H1 (cell line): ENCODE measurements at regions not wholly inside any gene's neighbourhood (a gene's known extent, or its start where the extent isn't known, plus 50 kb on each side); places are given as distances from the start of the nearest gene placed in this dataset.
A peak's percentile ranks its signal among the peaks of the same experiment; 100 is the strongest.

Experiments used
- CTCF ChIA-PET: fragments of 300-600 bp; sonication (Branson Sonifier 250); formaldehyde crosslinking; loops from one replicate; lab custom pipeline; 2021; ENCODE audit not compliant: partially characterized antibody; lab: Charles Lee
- POLR2A ChIA-PET: fragments of 300-600 bp; sonication (Branson Sonifier 250); formaldehyde crosslinking; loops from one replicate; lab custom pipeline; 2021; ENCODE audit warnings: inconsistent platforms; ENCODE audit not compliant: partially characterized antibody; lab: Charles Lee
- DNase-seq, 2 experiments: peaks; one replicate each; pipeline versions ENCODE4 v3.0.0 to v3.0.0-alpha.2; 2010 to 2022; ENCODE audit warnings: low spot score in 2 of 2, low read depth in 1 of 2, mixed read lengths in 1 of 2
- FAIRE-seq: peaks from 2 replicates; lab custom pipeline; 2011; peaks lifted over from hg19 to GRCh38; lab: Jason Lieb, UNC
- H2AFZ ChIP-seq: 2 replicates; pipeline ENCODE4 v1.8.1; 2012; ENCODE audit warnings: low read length, inconsistent platforms
- H2AK5ac ChIP-seq: 2 replicates; pipeline ENCODE4 v1.6.1; 2013; ENCODE audit warnings: low read depth, low read length
- H2BK120ac ChIP-seq: replicated peaks from 2 replicates; pipeline ENCODE3; 2013; ENCODE audit warnings: low read depth, low read length, inconsistent platforms
- H2BK12ac ChIP-seq: 2 replicates; pipeline ENCODE4 v1.6.1; 2013; ENCODE audit warnings: low read depth, low read length
- H2BK15ac ChIP-seq: 2 replicates; pipeline ENCODE4 v1.6.1; 2013; ENCODE audit warnings: low read length
- H2BK20ac ChIP-seq: 2 replicates; pipeline ENCODE4 v1.6.1; 2013; ENCODE audit warnings: low read length
- H2BK5ac ChIP-seq: 2 replicates; pipeline ENCODE4 v1.6.1; 2013; ENCODE audit warnings: low read depth, low read length
- H3K14ac ChIP-seq: 2 replicates; pipeline ENCODE4 v1.6.1; 2013; ENCODE audit warnings: inconsistent platforms; ENCODE audit not compliant: insufficient read length
- H3K18ac ChIP-seq: 2 replicates; pipeline ENCODE4 v1.6.1; 2013; ENCODE audit warnings: low read length; ENCODE audit errors: extremely low read depth
- H3K23ac ChIP-seq: 2 replicates; pipeline ENCODE4 v1.6.1; 2013; ENCODE audit warnings: inconsistent platforms; ENCODE audit not compliant: insufficient read length
- H3K23me2 ChIP-seq: 2 replicates; pipeline ENCODE4 v1.6.1; 2013; ENCODE audit warnings: low read depth, low read length
- H3K27ac ChIP-seq: 2 replicates; pipeline ENCODE4 v1.6.1; 2011; ENCODE audit warnings: low read depth, low read length, inconsistent platforms
- H3K27me3 ChIP-seq, 4 experiments: replicated peaks in 1 of 4; 1 replicate in 1 of 4; 2 replicates in 3 of 4; pipeline versions ENCODE4 v1.6.1 to v1.8.1; 2011 to 2013; ENCODE audit warnings: low read length in 3 of 4, mild to moderate bottlenecking in 3 of 4, inconsistent platforms in 2 of 4, mixed read lengths in 2 of 4, moderate library complexity in 1 of 4; ENCODE audit not compliant: control insufficient read depth in 3 of 4, insufficient read depth in 3 of 4; ENCODE audit errors: extremely low read depth in 1 of 4
- H3K36me3 ChIP-seq, 4 experiments: 2 replicates each; pipeline versions ENCODE4 v1.6.1 to v1.8.1; 2011 to 2013; ENCODE audit warnings: mild to moderate bottlenecking in 4 of 4, low read length in 3 of 4, moderate library complexity in 2 of 4, control low read depth in 1 of 4, inconsistent platforms in 1 of 4; ENCODE audit not compliant: insufficient read depth in 4 of 4, control insufficient read depth in 2 of 4
- H3K4ac ChIP-seq: replicated peaks from 2 replicates; pipeline ENCODE3; 2013; ENCODE audit warnings: low read length, low read depth, mixed read lengths, inconsistent platforms; ENCODE audit not compliant: insufficient read length
- H3K4me1 ChIP-seq, 4 experiments: replicated peaks in 1 of 4; 1 replicate in 1 of 4; 2 replicates in 3 of 4; pipeline versions ENCODE4 v1.6.1 to v1.8.1; 2011 to 2013; ENCODE audit warnings: low read length in 3 of 4, inconsistent platforms in 2 of 4, mixed read lengths in 1 of 4; ENCODE audit not compliant: insufficient read depth in 4 of 4, control insufficient read depth in 3 of 4
- H3K4me2 ChIP-seq, 2 experiments: 2 replicates each; pipeline versions ENCODE4 v1.6.1 to v1.8.1; 2011 to 2013; ENCODE audit warnings: low read depth in 2 of 2, low read length in 2 of 2, control low read depth in 1 of 2, inconsistent platforms in 1 of 2, mild to moderate bottlenecking in 1 of 2; ENCODE audit not compliant: insufficient read depth in 1 of 2
- H3K4me3 ChIP-seq, 4 experiments: fragments of 200-600, 300-600 bp in 1 of 4; sonication (generic), shearing (Covaris generic), sonication (Bioruptor Twin) in 1 of 4; 2 replicates each; pipeline versions ENCODE4 v1.5.1 to v1.8.1; 2011 to 2016; ENCODE audit warnings: low read length in 4 of 4, low read depth in 3 of 4, control low read depth in 2 of 4, inconsistent platforms in 2 of 4, mild to moderate bottlenecking in 2 of 4, mixed read lengths in 1 of 4, moderate library complexity in 1 of 4; ENCODE audit not compliant: insufficient read depth in 2 of 4; ENCODE audit errors: extremely low read depth in 1 of 4
- H3K56ac ChIP-seq: replicated peaks from 2 replicates; pipeline ENCODE3; 2013; ENCODE audit warnings: low read depth, mild to moderate bottlenecking, mixed read lengths, low read length, inconsistent platforms; ENCODE audit not compliant: insufficient read length
- H3K79me1 ChIP-seq: 2 replicates; pipeline ENCODE4 v1.6.1; 2013; ENCODE audit warnings: low read depth, low read length, control low read depth
- H3K79me2 ChIP-seq, 2 experiments: 2 replicates each; pipeline versions ENCODE4 v1.6.1 to v1.8.1; 2012 to 2013; ENCODE audit warnings: low read length in 2 of 2, mild to moderate bottlenecking in 2 of 2, inconsistent platforms in 1 of 2; ENCODE audit not compliant: insufficient read depth in 2 of 2, control insufficient read depth in 1 of 2
- H3K9ac ChIP-seq, 4 experiments: replicated peaks in 1 of 4; 1 replicate in 1 of 4; 2 replicates in 3 of 4; pipeline versions ENCODE4 v1.6.1 to v1.8.1; 2011 to 2013; ENCODE audit warnings: low read depth in 3 of 4, low read length in 3 of 4, control low read depth in 2 of 4, mild to moderate bottlenecking in 2 of 4, moderate library complexity in 2 of 4, inconsistent platforms in 1 of 4; ENCODE audit errors: extremely low read depth in 1 of 4
- H3K9me3 ChIP-seq, 2 experiments: 2 replicates each; pipeline versions ENCODE4 v1.6.1 to v1.8.1; 2012 to 2013; ENCODE audit warnings: mild to moderate bottlenecking in 2 of 2, moderate library complexity in 2 of 2, control low read depth in 1 of 2, inconsistent platforms in 1 of 2, low read depth in 1 of 2, low read length in 1 of 2, mixed read lengths in 1 of 2; ENCODE audit not compliant: insufficient read depth in 2 of 2
- H4K20me1 ChIP-seq, 2 experiments: replicated peaks in 1 of 2; 2 replicates each; pipeline versions ENCODE3 to v1.8.1; 2011 to 2013; ENCODE audit warnings: inconsistent platforms in 2 of 2, low read length in 2 of 2, mild to moderate bottlenecking in 1 of 2; ENCODE audit not compliant: insufficient read depth in 2 of 2, control insufficient read depth in 1 of 2
- H4K5ac ChIP-seq: 2 replicates; pipeline ENCODE4 v1.6.1; 2013; ENCODE audit warnings: low read length, low read depth, mixed read lengths, inconsistent platforms; ENCODE audit not compliant: insufficient read length
- H4K8ac ChIP-seq: 2 replicates; pipeline ENCODE4 v1.8.0; 2013; ENCODE audit warnings: mild to moderate bottlenecking, moderate library complexity, low read length, inconsistent platforms; ENCODE audit not compliant: insufficient read depth; ENCODE audit errors: extremely low read depth
- H4K91ac ChIP-seq: replicated peaks from 2 replicates; pipeline ENCODE3; 2013; ENCODE audit warnings: low read length, mixed read lengths, inconsistent platforms; ENCODE audit not compliant: insufficient read length
- CHD2 ChIP-seq: IDR thresholded peaks from 2 replicates; pipeline ENCODE4 v1.6.1; 2012; ENCODE audit warnings: low read length, improper control_type of control experiment
- EGR1 ChIP-seq: IDR thresholded peaks from 2 replicates; pipeline ENCODE4 v1.6.1; 2011; ENCODE audit warnings: low read depth, low read length, borderline replicate concordance
- EP300 ChIP-seq, 2 experiments: IDR thresholded peaks; 1 replicate in 1 of 2; 2 replicates in 1 of 2; pipeline ENCODE4 v1.6.1; 2011 to 2012; ENCODE audit warnings: low read depth in 2 of 2, low read length in 2 of 2, mild to moderate bottlenecking in 2 of 2, borderline replicate concordance in 1 of 2, inconsistent platforms in 1 of 2, moderate library complexity in 1 of 2
- KDM4A ChIP-seq: IDR thresholded peaks from one replicate; pipeline ENCODE4 v1.7.1; 2012; ENCODE audit warnings: low read depth, mild to moderate bottlenecking, moderate library complexity, low read length, inconsistent platforms; ENCODE audit not compliant: severe bottlenecking
- KDM5A ChIP-seq: fragments of 200-600 bp; IDR thresholded peaks from 2 replicates; pipeline ENCODE4 v1.7.1; 2012; ENCODE audit warnings: mild to moderate bottlenecking, low read length, inconsistent platforms, mixed read lengths
- NRF1 ChIP-seq: IDR thresholded peaks from 2 replicates; pipeline ENCODE4 v1.6.1; 2011; ENCODE audit warnings: mild to moderate bottlenecking, low read depth, low read length, improper control_type of control experiment
- RBBP5 ChIP-seq: IDR thresholded peaks from 2 replicates; pipeline ENCODE4 v1.7.1; 2012; ENCODE audit warnings: low read depth, mild to moderate bottlenecking, inconsistent platforms, low read length, moderate library complexity, borderline replicate concordance
- TCF12 ChIP-seq: IDR thresholded peaks from 2 replicates; pipeline ENCODE4 v1.6.1; 2011; ENCODE audit warnings: low read depth, mild to moderate bottlenecking, low read length
- WGBS, 2 experiments: shearing (Covaris generic) in 1 of 2; methylation state at CpG; one replicate each; pipeline versions ENCODE4 v1.1.6 to v1.1.7; 2013 to 2015; ENCODE audit warnings: low lambda C conversion rate in 2 of 2, mixed read lengths in 2 of 2, inconsistent platforms in 1 of 2, low coverage in 1 of 2, missing lambda C conversion rate in 1 of 2; ENCODE audit not compliant: insufficient replicate concordance in 2 of 2, insufficient coverage in 1 of 2, insufficient read length in 1 of 2; ENCODE audit errors: extremely low coverage in 1 of 2, missing lambda C conversion rate in 1 of 2; 5-methylcytosine and 5-hydroxymethylcytosine counted together
- TF ChIP-seq, protein P1 (sequence below): IDR thresholded peaks from 2 replicates; pipeline ENCODE4 v1.6.1; 2012; ENCODE audit warnings: inconsistent platforms

DNA sequence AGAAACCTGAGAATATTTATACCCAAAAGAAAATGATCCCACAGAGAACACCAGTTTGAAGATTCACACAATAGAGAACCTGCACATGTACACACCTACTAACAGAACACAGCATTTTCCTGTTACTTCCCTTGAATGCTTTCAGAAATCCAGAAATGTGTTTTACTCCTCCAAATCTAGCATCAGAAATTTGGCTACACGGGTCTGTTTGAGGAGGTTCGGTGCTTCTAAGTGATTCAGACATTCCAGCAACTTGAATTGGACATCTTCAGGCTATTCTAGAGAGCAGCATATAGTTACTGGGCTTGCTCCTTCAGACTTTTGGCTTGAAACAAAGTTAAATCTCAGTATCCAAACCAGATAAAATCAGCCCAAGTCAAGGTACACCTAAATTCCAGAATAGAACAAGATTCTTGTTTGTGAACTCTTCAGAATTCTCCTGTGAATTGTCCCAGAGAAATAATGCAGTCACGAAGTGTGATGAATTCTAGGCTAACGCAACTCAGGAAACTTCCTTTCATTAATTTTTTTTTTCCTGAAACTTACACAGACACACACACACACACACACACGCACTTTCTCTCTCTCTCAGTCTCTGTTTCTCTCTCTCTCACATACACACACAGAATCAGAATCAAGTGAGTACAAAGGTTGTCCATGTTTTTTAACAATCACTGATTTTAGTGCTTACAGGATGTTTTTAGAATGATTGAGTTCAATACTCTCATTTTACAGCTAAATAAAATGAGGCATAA is 278.4 kb upstream of the SNX7 start:
- Histone ChIP-seq H3K9me3 (no peaks in the 10 kb centered on the region), H3K27ac (no peak overlapping the region), H3K27me3 (no peaks in the 10 kb centered on the region), H2BK15ac (no peak overlapping the region), H4K91ac (no peak overlapping the region), H2AFZ (0 out of 2 replicates have a peak overlapping the region, but pooled peaks have one; percentile 14), H2BK20ac (no peak overlapping the region), H2BK5ac (no peak overlapping the region), H4K20me1 (no peaks in the 10 kb centered on the region), H3K4me2 (no peak overlapping the region), H3K4me1 (no peaks in the 10 kb centered on the region), H3K4me3 (no peak overlapping the region), H3K36me3 (no peaks in the 10 kb centered on the region), H3K23ac (no peak overlapping the region), H3K9ac (no peak overlapping the region), H3K4ac (no peak overlapping the region), H2BK120ac (no peak overlapping the region), H2BK12ac (no peak overlapping the region), H3K23me2 (no peaks in the 10 kb centered on the region), H2AK5ac (no peak overlapping the region), H3K56ac (no peak overlapping the region), H3K79me1 (no peaks in the 10 kb centered on the region), H4K8ac (no peak overlapping the region), H3K18ac (no peak overlapping the region), H3K14ac (no peak overlapping the region), H3K79me2 (no peaks in the 10 kb centered on the region), H4K5ac (no peak overlapping the region)
- FAIRE-seq, result no peak
- POLR2A ChIA-PET, result no interaction called here
- 93% methylated on average over 5 of the region's 5 CpGs; no CpG with 5 or more reads in 1 of the 2 experiments for WGBS, 2 experiments
- no peak for DNase-seq
- CTCF ChIA-PET, result no interaction called here
- TF ChIP-seq TCF12, result no peak
- TF ChIP-seq, protein P1, sequence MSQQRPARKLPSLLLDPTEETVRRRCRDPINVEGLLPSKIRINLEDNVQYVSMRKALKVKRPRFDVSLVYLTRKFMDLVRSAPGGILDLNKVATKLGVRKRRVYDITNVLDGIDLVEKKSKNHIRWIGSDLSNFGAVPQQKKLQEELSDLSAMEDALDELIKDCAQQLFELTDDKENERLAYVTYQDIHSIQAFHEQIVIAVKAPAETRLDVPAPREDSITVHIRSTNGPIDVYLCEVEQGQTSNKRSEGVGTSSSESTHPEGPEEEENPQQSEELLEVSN, result no peak
- no peak for TF ChIP-seq EP300 (IDR thresholded peaks at IDR 0.05; ENCODE audit: borderline replicate concordance in 1 of 2, low read depth in 2 of 2, low read length in 2 of 2)
- TF ChIP-seq RBBP5, result no peak
- no peak for TF ChIP-seq CHD2
- TF ChIP-seq KDM4A, result no peak
- no peak for TF ChIP-seq NRF1
- no peak for TF ChIP-seq KDM5A
- TF ChIP-seq EGR1, result no peak
